Endodermal cell (in vitro differentiated cells): ENCODE measurements at regions not wholly inside any gene's neighbourhood (a gene's known extent, or its start where the extent isn't known, plus 50 kb on each side); places are given as distances from the start of the nearest gene placed in this dataset.

Experiments used
- DNase-seq: peaks from one replicate; pipeline ENCODE4 v3.0.0-alpha.2; 2017
- H3K27ac ChIP-seq: 2 replicates; pipeline ENCODE4 v1.5.1; 2013; ENCODE audit warnings: mild to moderate bottlenecking, low read depth, low read length, moderate library complexity
- H3K27me3 ChIP-seq: 2 replicates; pipeline ENCODE4 v1.6.1; 2013; ENCODE audit warnings: mild to moderate bottlenecking, low read length, moderate library complexity; ENCODE audit not compliant: insufficient read depth, control insufficient read depth, poor library complexity, severe bottlenecking
- H3K36me3 ChIP-seq: 2 replicates; pipeline ENCODE4 v1.7.0; 2013; ENCODE audit warnings: mild to moderate bottlenecking, low read length, moderate library complexity; ENCODE audit not compliant: control insufficient read depth, insufficient read depth
- H3K4me1 ChIP-seq: one replicate; pipeline ENCODE4 v1.7.0; 2013; ENCODE audit warnings: low read length; ENCODE audit not compliant: control insufficient read depth, insufficient read depth
- H3K4me3 ChIP-seq: 2 replicates; pipeline ENCODE4 v1.5.1; 2013; ENCODE audit warnings: mild to moderate bottlenecking, low read length, moderate library complexity
- H3K9ac ChIP-seq: 2 replicates; pipeline ENCODE4 v1.6.1; 2013; ENCODE audit warnings: mild to moderate bottlenecking, low read length, moderate library complexity; ENCODE audit not compliant: poor library complexity, severe bottlenecking; ENCODE audit errors: extremely low read depth
- H3K9me3 ChIP-seq: 2 replicates; pipeline ENCODE4 v1.6.1; 2013; ENCODE audit warnings: mild to moderate bottlenecking, low read length, moderate library complexity; ENCODE audit not compliant: control insufficient read depth
- H3K27ac Mint-ChIP-seq: 2 replicates; pipeline ENCODE4 v1.8.0; 2020; ENCODE audit warnings: mixed read lengths
- H3K27me3 Mint-ChIP-seq: 2 replicates; pipeline ENCODE4 v1.8.0; 2021; ENCODE audit warnings: mild to moderate bottlenecking, mixed read lengths; ENCODE audit not compliant: insufficient read depth
- H3K36me3 Mint-ChIP-seq: 2 replicates; pipeline ENCODE4 v1.8.0; 2020; ENCODE audit warnings: low read depth, mixed read lengths
- H3K4me1 Mint-ChIP-seq: 2 replicates; pipeline ENCODE4 v1.8.0; 2020; ENCODE audit warnings: mixed read lengths
- H3K4me3 Mint-ChIP-seq: 2 replicates; pipeline ENCODE4 v1.8.0; 2020; ENCODE audit warnings: mild to moderate bottlenecking, moderate library complexity, mixed read lengths
- H3K9me3 Mint-ChIP-seq: 2 replicates; pipeline ENCODE4 v1.8.0; 2020; ENCODE audit warnings: mild to moderate bottlenecking, mixed read lengths
- WGBS, 2 experiments: methylation state at CpG; one replicate each; pipeline versions ENCODE4 v1.1.5 to v1.1.7; 2013; ENCODE audit warnings: missing lambda C conversion rate in 2 of 2, mixed read lengths in 1 of 2; ENCODE audit not compliant: insufficient coverage in 1 of 2, insufficient read length in 1 of 2; 5-methylcytosine and 5-hydroxymethylcytosine counted together
- TF ChIP-seq, protein P1 (sequence below): fragments of 200-600 bp; sonication (generic); conservative IDR thresholded peaks from 2 replicates; pipeline ENCODE4 v1.5.0; 2021; ENCODE audit warnings: antibody characterized with exemption, mild to moderate bottlenecking

DNA sequence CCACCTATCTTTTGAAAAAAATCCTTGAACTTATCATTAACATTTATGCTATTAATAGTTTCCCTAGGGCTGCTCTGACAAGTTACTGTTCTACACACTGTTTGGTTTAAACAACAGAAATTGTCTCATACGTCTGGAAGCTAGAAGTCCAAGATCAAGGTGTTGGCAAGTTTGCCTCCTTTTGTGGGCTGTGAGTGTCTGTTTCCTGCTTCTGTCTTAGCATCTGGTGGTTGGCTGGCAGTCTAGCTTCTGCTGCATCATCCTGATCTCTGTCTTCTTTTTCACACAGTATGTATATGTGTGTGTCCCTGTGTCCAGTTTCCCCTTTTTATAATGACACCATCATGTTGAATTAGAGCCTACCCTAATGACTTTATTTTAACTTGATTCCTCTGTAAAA is 154.8 kb downstream of the RPS12 start:
- H3K4me3 ChIP-seq: no peak overlapping the region
- 84% methylated on average over 1 of the region's 1 CpG; no CpG with 5 or more reads in 1 of the 2 experiments for WGBS, 2 experiments
- no peaks in the 10 kb centered on the region for H3K9me3 Mint-ChIP-seq
- no peaks in the 10 kb centered on the region for H3K27me3 ChIP-seq
- no peaks in the 10 kb centered on the region for H3K27me3 Mint-ChIP-seq
- no peak overlapping the region for H3K4me3 Mint-ChIP-seq
- peaks cover 4% of the 10 kb centered on the region for H3K4me1 Mint-ChIP-seq
- H3K36me3 ChIP-seq: no peaks in the 10 kb centered on the region
- no peaks in the 10 kb centered on the region for H3K4me1 ChIP-seq
- H3K9me3 ChIP-seq: no peaks in the 10 kb centered on the region
- H3K27ac ChIP-seq: no peak overlapping the region
- H3K27ac Mint-ChIP-seq: no peak overlapping the region
- TF ChIP-seq, protein P1, sequence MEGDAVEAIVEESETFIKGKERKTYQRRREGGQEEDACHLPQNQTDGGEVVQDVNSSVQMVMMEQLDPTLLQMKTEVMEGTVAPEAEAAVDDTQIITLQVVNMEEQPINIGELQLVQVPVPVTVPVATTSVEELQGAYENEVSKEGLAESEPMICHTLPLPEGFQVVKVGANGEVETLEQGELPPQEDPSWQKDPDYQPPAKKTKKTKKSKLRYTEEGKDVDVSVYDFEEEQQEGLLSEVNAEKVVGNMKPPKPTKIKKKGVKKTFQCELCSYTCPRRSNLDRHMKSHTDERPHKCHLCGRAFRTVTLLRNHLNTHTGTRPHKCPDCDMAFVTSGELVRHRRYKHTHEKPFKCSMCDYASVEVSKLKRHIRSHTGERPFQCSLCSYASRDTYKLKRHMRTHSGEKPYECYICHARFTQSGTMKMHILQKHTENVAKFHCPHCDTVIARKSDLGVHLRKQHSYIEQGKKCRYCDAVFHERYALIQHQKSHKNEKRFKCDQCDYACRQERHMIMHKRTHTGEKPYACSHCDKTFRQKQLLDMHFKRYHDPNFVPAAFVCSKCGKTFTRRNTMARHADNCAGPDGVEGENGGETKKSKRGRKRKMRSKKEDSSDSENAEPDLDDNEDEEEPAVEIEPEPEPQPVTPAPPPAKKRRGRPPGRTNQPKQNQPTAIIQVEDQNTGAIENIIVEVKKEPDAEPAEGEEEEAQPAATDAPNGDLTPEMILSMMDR: no peak
- H3K36me3 Mint-ChIP-seq: no peaks in the 10 kb centered on the region
- H3K9ac ChIP-seq: no peak overlapping the region
- no peak for DNase-seq

DNA sequence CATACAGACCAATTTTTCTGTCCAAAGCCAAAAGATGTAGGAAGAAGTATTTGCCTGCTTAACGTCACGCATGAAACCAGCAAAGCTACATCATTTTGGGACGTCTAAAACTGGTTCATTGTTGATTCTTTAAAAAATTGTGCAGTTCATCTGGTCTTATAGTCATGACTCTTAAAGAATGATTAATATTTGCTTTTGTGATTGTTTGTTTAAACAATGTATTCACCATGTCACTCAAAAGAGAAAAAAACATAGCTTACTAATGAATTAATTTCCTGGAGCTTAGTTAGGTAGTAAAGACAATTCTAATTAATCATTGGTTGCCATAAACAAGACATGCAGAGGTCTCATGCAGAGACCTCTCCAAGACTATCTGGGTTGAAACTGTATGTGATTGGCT is 157.3 kb downstream of the RPS12 start:
- no peak overlapping the region for H3K27ac ChIP-seq
- Mint-ChIP-seq H3K27ac (no peak overlapping the region), H3K4me3 (no peak overlapping the region), H3K27me3 (no peaks in the 10 kb centered on the region), H3K36me3 (no peaks in the 10 kb centered on the region), H3K4me1 (peaks cover 4% of the 10 kb centered on the region), H3K9me3 (no peaks in the 10 kb centered on the region)
- H3K9me3 ChIP-seq: no peaks in the 10 kb centered on the region
- DNase-seq: no peak
- no peaks in the 10 kb centered on the region for H3K36me3 ChIP-seq
- WGBS, 2 experiments: 86 to 96% methylated on average over 3 of the region's 3 CpGs
- no peaks in the 10 kb centered on the region for H3K4me1 ChIP-seq
- TF ChIP-seq, protein P1: no peak
- no peak overlapping the region for H3K4me3 ChIP-seq
- H3K9ac ChIP-seq: no peak overlapping the region
- no peaks in the 10 kb centered on the region for H3K27me3 ChIP-seq

DNA sequence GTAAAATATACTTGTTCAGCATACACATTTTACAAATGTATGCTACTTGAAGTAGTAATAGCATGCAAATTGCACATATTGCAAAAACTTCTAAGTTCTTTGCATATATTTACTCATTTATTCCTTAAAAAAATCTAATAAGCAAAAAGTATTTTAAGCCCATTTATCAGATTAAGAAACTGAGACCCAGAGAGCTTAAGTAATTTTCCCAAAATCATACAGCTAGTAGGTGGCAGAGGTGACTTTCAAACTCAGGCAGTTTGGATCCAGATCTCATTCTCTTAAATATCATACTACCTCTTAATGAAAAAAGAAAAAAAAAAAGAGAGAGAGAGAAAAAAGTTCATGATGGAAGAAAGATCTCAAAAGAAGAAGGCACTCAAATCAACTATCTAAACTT is 157.9 kb downstream of the RPS12 start:
- H3K27me3 ChIP-seq: no peaks in the 10 kb centered on the region
- TF ChIP-seq, protein P1: no peak
- Mint-ChIP-seq H3K27me3 (no peaks in the 10 kb centered on the region), H3K4me1 (peaks cover 4% of the 10 kb centered on the region), H3K36me3 (no peaks in the 10 kb centered on the region), H3K9me3 (no peaks in the 10 kb centered on the region), H3K27ac (no peak overlapping the region), H3K4me3 (no peak overlapping the region)
- H3K4me3 ChIP-seq: no peak overlapping the region
- H3K9me3 ChIP-seq: no peaks in the 10 kb centered on the region
- no peak overlapping the region for H3K9ac ChIP-seq
- H3K27ac ChIP-seq: no peak overlapping the region
- H3K4me1 ChIP-seq: no peaks in the 10 kb centered on the region
- no peak for DNase-seq
- H3K36me3 ChIP-seq: no peaks in the 10 kb centered on the region
